ENCODE measurements at regions not wholly inside any gene's neighbourhood (a gene's known extent, or its start where the extent isn't known, plus 50 kb on each side); places are given as distances from the start of the nearest gene placed in this dataset.

DNA sequence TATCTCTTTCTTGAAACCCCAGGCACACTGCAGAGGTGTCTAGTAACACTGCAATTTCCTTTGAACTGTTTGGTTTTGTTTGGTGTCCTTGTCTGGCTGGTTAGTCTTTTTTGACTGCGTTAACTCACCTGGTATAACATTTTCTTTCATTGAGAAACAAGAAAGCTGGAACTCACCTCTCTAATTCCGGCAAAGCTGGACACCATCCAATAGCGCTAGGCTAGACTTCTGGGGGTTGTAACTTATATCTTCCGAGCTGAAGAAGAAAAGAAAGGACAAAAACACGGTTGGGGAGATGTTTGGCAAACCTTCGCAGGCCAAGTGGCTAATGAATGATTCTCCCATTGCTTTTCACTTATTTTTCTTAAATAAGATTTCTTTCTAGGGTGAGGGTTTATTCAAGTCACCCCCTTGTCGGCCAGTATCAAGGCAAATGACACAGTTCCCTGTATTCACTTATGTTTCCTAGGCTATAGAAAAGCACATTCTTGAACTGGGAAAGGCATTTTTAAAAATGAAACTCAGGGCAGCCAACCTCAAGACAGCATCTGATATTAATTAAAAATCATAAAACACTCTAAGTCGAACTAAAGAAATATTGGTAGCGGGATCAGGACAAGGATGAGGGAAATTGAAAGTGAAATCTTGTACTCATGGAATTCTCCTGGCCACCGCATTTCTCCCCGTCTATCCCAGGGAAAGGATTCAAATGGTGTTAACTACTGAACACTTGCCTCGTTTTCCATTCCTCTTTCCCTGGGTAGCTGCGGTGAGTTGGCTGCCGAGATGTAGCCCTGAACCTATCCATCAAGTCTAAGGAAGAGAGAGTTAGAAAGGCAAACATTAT lies 95.9 kb upstream of the ZFHX3 start:
- DNase-seq (ENCODE audit: insufficient read length, low spot score) (no peak), FAIRE-seq (no peak)
- TF ChIP-seq CTCF (IDR thresholded peaks at IDR 0.05; ENCODE audit: insufficient read depth, missing control alignments): no peak

DNA sequence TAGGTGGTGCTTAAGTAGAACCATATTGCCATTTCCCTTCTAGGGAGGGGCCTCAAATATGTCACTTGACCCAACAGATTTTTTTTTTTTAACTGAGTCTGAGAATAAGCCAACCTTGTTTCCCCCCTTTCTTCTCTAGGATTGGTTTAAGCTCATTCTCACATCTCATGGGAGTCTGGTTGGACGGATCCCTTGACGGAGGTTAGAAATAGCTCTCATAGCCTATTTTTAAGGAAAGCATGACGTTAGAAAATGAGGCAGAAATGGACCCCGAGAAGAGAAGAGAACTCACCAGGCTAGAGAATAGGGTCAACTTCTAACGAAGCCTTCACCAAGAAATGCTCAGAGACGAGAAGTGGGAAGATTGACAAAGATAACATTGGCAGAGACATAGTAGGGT lies 95.1 kb upstream of the ZFHX3 start:
- no peak for FAIRE-seq
- no peak for TF ChIP-seq CTCF (IDR thresholded peaks at IDR 0.05; ENCODE audit: insufficient read depth, missing control alignments)
- DNase-seq (ENCODE audit: insufficient read length, low spot score): no peak

DNA sequence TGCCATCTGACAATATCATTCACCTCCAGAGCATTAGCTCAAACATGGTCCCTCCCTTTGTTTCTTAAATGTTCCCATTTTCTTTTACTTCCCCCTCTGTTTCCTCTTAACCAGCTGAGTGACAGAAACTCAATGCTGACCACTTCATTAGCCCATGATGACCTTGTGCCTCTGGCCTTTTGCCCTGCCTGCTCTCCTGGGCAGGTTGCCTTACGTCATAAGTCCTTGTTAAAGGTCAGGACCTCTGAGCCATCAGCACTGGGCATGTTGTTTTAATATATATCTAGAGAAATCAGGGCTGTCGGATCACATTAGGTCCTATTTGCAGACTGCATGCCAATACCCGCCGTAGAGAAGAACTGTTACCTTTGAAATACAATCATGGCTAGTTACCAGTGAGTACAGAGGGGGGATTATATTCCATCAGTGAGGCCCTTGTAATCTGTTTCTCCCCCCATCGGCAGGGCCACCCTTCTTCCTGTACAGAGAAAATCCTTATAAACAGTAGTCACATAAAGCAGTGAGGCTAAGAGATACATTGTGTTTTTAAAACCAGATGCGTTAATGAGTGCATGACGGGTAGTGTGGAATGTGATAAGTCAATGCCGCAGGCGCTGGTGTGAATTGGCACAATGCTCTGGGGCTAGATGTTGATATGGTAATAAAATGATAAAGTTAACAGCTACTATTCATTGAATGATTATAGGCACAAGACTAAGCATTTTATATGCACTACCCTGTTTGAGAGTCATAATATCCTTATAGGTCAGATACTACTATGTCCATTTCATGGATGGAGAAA lies 94.3 kb upstream of the ZFHX3 start:
- TF ChIP-seq CTCF (IDR thresholded peaks at IDR 0.05; ENCODE audit: insufficient read depth, missing control alignments): no peak
- DNase-seq (ENCODE audit: insufficient read length, low spot score) (no peak), FAIRE-seq (no peak)

DNA sequence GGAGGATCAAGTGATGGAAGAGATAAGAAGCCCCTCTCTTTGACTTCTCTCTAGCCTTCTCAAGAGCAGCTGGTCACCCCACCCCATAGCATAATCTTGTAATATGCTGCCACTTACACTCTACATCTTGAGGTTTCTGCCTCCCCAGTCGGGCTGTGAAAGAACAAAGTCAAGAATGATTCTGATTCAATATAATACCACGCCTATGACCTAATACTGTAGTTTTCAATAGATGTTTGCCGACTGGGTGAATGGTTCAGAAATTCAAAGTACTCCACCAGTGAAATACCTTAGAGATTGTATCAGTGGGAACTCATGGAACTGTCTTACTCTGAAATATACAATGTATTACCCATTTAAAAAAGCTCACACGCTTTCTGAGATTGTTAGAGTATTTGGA lies 93.0 kb upstream of the ZFHX3 start:
- DNase-seq (ENCODE audit: insufficient read length, low spot score) (no peak), FAIRE-seq (no peak)
- TF ChIP-seq CTCF (IDR thresholded peaks at IDR 0.05; ENCODE audit: insufficient read depth, missing control alignments): no peak

DNA sequence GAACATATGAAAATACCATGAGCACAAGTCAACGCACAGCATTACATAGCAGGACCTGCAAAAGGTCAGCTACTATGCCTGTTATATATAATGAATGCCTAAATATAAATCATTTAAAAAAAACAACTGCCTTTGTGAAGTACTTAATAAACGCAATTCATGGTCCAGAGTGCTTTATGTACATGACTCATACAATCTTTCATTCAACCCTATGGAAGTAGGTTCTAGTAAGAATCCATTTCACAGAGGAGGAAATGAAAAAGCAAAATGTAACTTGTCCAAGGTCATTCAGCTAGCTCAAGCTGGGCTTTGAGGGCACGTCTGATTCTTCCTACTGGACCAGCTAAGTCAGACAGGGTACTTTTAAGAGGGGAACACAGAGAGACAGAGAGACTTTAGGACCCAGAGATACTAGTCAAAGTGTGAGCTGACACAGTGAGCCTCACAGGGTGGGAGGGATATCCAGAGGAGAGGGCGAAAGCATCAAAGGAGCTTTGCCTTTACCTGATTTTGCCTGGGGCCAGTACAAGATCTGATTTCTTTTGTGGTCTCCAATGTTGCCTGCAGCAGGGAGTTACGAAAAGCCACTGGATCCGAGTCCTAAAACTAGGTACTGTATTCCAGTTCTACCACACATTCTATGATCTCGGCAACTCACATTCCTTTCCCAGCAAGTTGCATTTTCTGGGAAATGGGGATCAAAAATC lies 83.4 kb upstream of the ZFHX3 start:
- no peak for TF ChIP-seq CTCF (IDR thresholded peaks at IDR 0.05; ENCODE audit: insufficient read depth, missing control alignments)
- DNase-seq (ENCODE audit: insufficient read length, low spot score) (no peak), FAIRE-seq (no peak)

- DNase-seq (ENCODE audit: insufficient read length, low spot score) (no peak), FAIRE-seq (no peak)
- no peak for TF ChIP-seq CTCF (IDR thresholded peaks at IDR 0.05; ENCODE audit: insufficient read depth, missing control alignments)
These were observed 81.5 kb upstream of the ZFHX3 start for GRCh38 chr16:73129455-73129854.
